RWPE2 (cell line): ENCODE measurements at regions not wholly inside any gene's neighbourhood (a gene's known extent, or its start where the extent isn't known, plus 50 kb on each side); places are given as distances from the start of the nearest gene placed in this dataset.

Experiments
- ATAC-seq: fragments of 200-7000 bp; cut with Tn5 transposase; 3 replicates; pipeline ENCODE4 v1.9.1; 2021; ENCODE audit warnings: low read depth
- DNase-seq: peaks from one replicate; pipeline ENCODE4 v3.0.0-alpha.2; 2020; ENCODE audit warnings: low spot score
- H3K27ac ChIP-seq: fragments of 450-650 bp; 2 replicates; pipeline ENCODE4 v1.5.1; 2017; ENCODE audit warnings: mild to moderate bottlenecking; ENCODE audit not compliant: poor library complexity, severe bottlenecking
- H3K27me3 ChIP-seq: fragments of 250-450 bp; sonication (Bioruptor Pico); 2 replicates; pipeline ENCODE4 v1.5.1; 2021; ENCODE audit warnings: mild to moderate bottlenecking, moderate library complexity; ENCODE audit not compliant: insufficient read depth, poor library complexity, severe bottlenecking
- H3K36me3 ChIP-seq: fragments of 250-450 bp; sonication (Bioruptor Pico); 2 replicates; pipeline ENCODE4 v1.5.1; 2020; ENCODE audit warnings: low read depth, mild to moderate bottlenecking, moderate library complexity
- H3K4me1 ChIP-seq: fragments of 250-450 bp; sonication (Bioruptor Pico); 2 replicates; pipeline ENCODE4 v1.5.1; 2021; ENCODE audit warnings: mild to moderate bottlenecking, moderate library complexity; ENCODE audit not compliant: insufficient read depth, poor library complexity, severe bottlenecking
- H3K4me3 ChIP-seq: fragments of 250-450 bp; sonication (Bioruptor Pico); 2 replicates; pipeline ENCODE4 v1.5.1; 2021; ENCODE audit warnings: mild to moderate bottlenecking, moderate library complexity; ENCODE audit not compliant: severe bottlenecking
- H3K9me3 ChIP-seq: fragments of 250-450 bp; sonication (Bioruptor Pico); 2 replicates; pipeline ENCODE4 v1.5.1; 2021; ENCODE audit warnings: mild to moderate bottlenecking, moderate library complexity; ENCODE audit not compliant: severe bottlenecking
- CTCF ChIP-seq: fragments of 450-650 bp; IDR thresholded peaks from one replicate; pipeline ENCODE4 v1.5.1; 2017; ENCODE audit warnings: mild to moderate bottlenecking, moderate library complexity; ENCODE audit not compliant: poor library complexity, severe bottlenecking

GRCh38 chr3:89795506-89795905 lies 688.1 kb downstream of the EPHA3 start:
- H3K27ac ChIP-seq = no peak overlapping the region
- ATAC-seq = no peak
- H3K9me3 ChIP-seq = no peaks in the 10 kb centered on the region
- no peaks in the 10 kb centered on the region for H3K36me3 ChIP-seq
- H3K4me1 ChIP-seq = no peaks in the 10 kb centered on the region
- no peak overlapping the region for H3K4me3 ChIP-seq
- H3K27me3 ChIP-seq = no peaks in the 10 kb centered on the region
- no peak for TF ChIP-seq CTCF
- no peak for DNase-seq

GRCh38 chr3:89802881-89803280 lies 695.5 kb downstream of the EPHA3 start:
- Histone ChIP-seq H3K4me3 (no peak overlapping the region), H3K4me1 (no peaks in the 10 kb centered on the region), H3K36me3 (no peaks in the 10 kb centered on the region), H3K27me3 (no peaks in the 10 kb centered on the region), H3K27ac (no peak overlapping the region), H3K9me3 (no peaks in the 10 kb centered on the region)
- ATAC-seq (no peak), DNase-seq (no peak)
- TF ChIP-seq CTCF = no peak

- TF ChIP-seq CTCF = no peak
- Histone ChIP-seq H3K27me3 (no peaks in the 10 kb centered on the region), H3K4me1 (no peaks in the 10 kb centered on the region), H3K27ac (no peak overlapping the region), H3K9me3 (no peaks in the 10 kb centered on the region), H3K4me3 (no peak overlapping the region), H3K36me3 (no peaks in the 10 kb centered on the region)
- no peak for ATAC-seq
- no peak for DNase-seq
Measured at GRCh38 chr3:89803711-89804110, 696.3 kb downstream of the EPHA3 start.

GRCh38 chr3:89806166-89806565 lies 698.7 kb downstream of the EPHA3 start:
- H3K36me3 ChIP-seq = no peaks in the 10 kb centered on the region
- DNase-seq (no peak), ATAC-seq (no peak)
- no peaks in the 10 kb centered on the region for H3K27me3 ChIP-seq
- H3K4me3 ChIP-seq = no peak overlapping the region
- H3K9me3 ChIP-seq = no peaks in the 10 kb centered on the region
- no peak overlapping the region for H3K27ac ChIP-seq
- no peak for TF ChIP-seq CTCF
- H3K4me1 ChIP-seq = no peaks in the 10 kb centered on the region

- Histone ChIP-seq H3K27me3 (no peaks in the 10 kb centered on the region), H3K36me3 (no peaks in the 10 kb centered on the region), H3K9me3 (no peaks in the 10 kb centered on the region), H3K27ac (no peak overlapping the region), H3K4me1 (no peaks in the 10 kb centered on the region), H3K4me3 (no peak overlapping the region)
- ATAC-seq (no peak), DNase-seq (no peak)
- no peak for TF ChIP-seq CTCF
Measured at GRCh38 chr3:89808680-89809197, 701.3 kb downstream of the EPHA3 start.
